HCT116 (cell line): ENCODE measurements at regions not wholly inside any gene's neighbourhood (a gene's known extent, or its start where the extent isn't known, plus 50 kb on each side); places are given as distances from the start of the nearest gene placed in this dataset.

Experiments used
- ATAC-seq: fragments of 200-7000 bp; cut with Tn5 transposase; 2 replicates; pipeline ENCODE4 v1.9.1; 2020; ENCODE audit warnings: mild to moderate bottlenecking, moderate library complexity
- BruUV-seq: library from RNA; stranded (reverse); fragments of 400-500 nt; replicated peaks from 2 replicates; lab custom pipeline; 2021; lab: Mats Ljungman, UMichigan
- CTCF ChIA-PET: fragments of 300-600 bp; sonication (Branson Sonifier 250); formaldehyde crosslinking; loops from one replicate; lab custom pipeline; 2021; ENCODE audit warnings: antibody characterized with exemption; lab: Charles Lee
- POLR2A ChIA-PET: fragments of 300-600, 350-600 bp; sonication (Branson Sonifier 250); formaldehyde crosslinking; loops from one replicate; lab custom pipeline; 2021; ENCODE audit warnings: antibody characterized with exemption; lab: Charles Lee
- RAD21 ChIA-PET, 2 experiments: fragments of 300-600 bp; sonication (Branson Sonifier 250); formaldehyde crosslinking; loops; one replicate each; lab custom pipeline; 2023; ENCODE audit warnings: low total read pairs in 2 of 2; ENCODE audit not compliant: uncharacterized antibody in 2 of 2, unreplicated experiment in 2 of 2, low non-redundant PET in 1 of 2; lab: Charles Lee
- DNase-seq: peaks from one replicate; pipeline ENCODE4 v3.0.0-alpha.2; 2010; ENCODE audit warnings: low read depth, low spot score
- H2AFZ ChIP-seq: fragments of 200-600 bp; shearing (Covaris generic), sonication (generic); 2 replicates; pipeline ENCODE4 v1.6.1; 2017; ENCODE audit warnings: low read depth, mixed run types, mixed read lengths, antibody characterized with exemption, low read length; ENCODE audit not compliant: poor library complexity, severe bottlenecking
- H3K27ac ChIP-seq: 2 replicates; pipeline ENCODE4 v1.5.1; 2012; ENCODE audit warnings: low read depth, low read length
- H3K27me3 ChIP-seq: fragments of 200-600 bp; sonication (generic); 2 replicates; pipeline ENCODE4 v1.6.1; 2016; ENCODE audit warnings: mixed run types, low read length, mixed read lengths; ENCODE audit not compliant: insufficient read depth
- H3K36me3 ChIP-seq, 2 experiments: fragments of 200-500 bp in 1 of 2; fragments of 200-600 bp in 1 of 2; sonication (Bioruptor generic) in 1 of 2; sonication (generic) in 1 of 2; 2 replicates each; pipeline versions ENCODE4 v1.5.1 to v1.6.1; 2014 to 2016; ENCODE audit warnings: low read length in 2 of 2, inconsistent platforms in 1 of 2, mixed read lengths in 1 of 2, mixed run types in 1 of 2; ENCODE audit not compliant: insufficient read depth in 2 of 2, control insufficient read depth in 1 of 2
- H3K4me1 ChIP-seq, 2 experiments: fragments of 200-600 bp in 1 of 2; sonication (generic) in 1 of 2; 2 replicates each; pipeline versions ENCODE4 v1.5.1 to v1.6.1; 2012 to 2017; ENCODE audit warnings: low read length in 2 of 2, inconsistent platforms in 1 of 2, mild to moderate bottlenecking in 1 of 2, mixed read lengths in 1 of 2, mixed run types in 1 of 2, moderate library complexity in 1 of 2; ENCODE audit not compliant: insufficient read depth in 2 of 2, control insufficient read depth in 1 of 2
- H3K4me2 ChIP-seq: fragments of 200-600 bp; sonication (generic); 2 replicates; pipeline ENCODE4 v1.6.1; 2017; ENCODE audit warnings: mixed run types, low read length, mixed read lengths
- H3K4me3 ChIP-seq, 2 experiments: fragments of 200-600 bp in 1 of 2; sonication (generic) in 1 of 2; replicated peaks in 1 of 2; 2 replicates each; pipeline ENCODE4 v1.5.1; 2011 to 2016; ENCODE audit warnings: low read length in 2 of 2, control low read depth in 1 of 2, low read depth in 1 of 2, mild to moderate bottlenecking in 1 of 2, mixed read lengths in 1 of 2, mixed run types in 1 of 2
- H3K79me2 ChIP-seq: fragments of 200-600 bp; sonication (generic); 2 replicates; pipeline ENCODE4 v1.6.1; 2017; ENCODE audit warnings: mild to moderate bottlenecking, mixed run types, low read length, moderate library complexity, mixed read lengths; ENCODE audit not compliant: insufficient read depth
- H3K9ac ChIP-seq: fragments of 200-600 bp; sonication (generic); 2 replicates; pipeline ENCODE4 v1.6.1; 2016; ENCODE audit warnings: low read length, mixed read lengths
- H3K9me2 ChIP-seq: fragments of 200-600 bp; sonication (generic), shearing (Covaris generic); 2 replicates; pipeline ENCODE4 v1.6.1; 2017; ENCODE audit warnings: mixed run types, mild to moderate bottlenecking, moderate library complexity; ENCODE audit not compliant: insufficient read depth
- H3K9me3 ChIP-seq, 2 experiments: fragments of 200-500 bp in 1 of 2; fragments of 200-600 bp in 1 of 2; sonication (Bioruptor generic) in 1 of 2; sonication (generic) in 1 of 2; 2 replicates each; pipeline ENCODE4 v1.6.1; 2014 to 2017; ENCODE audit warnings: low read length in 2 of 2, mixed read lengths in 2 of 2, inconsistent platforms in 1 of 2, low read depth in 1 of 2, mild to moderate bottlenecking in 1 of 2, mixed run types in 1 of 2, moderate library complexity in 1 of 2; ENCODE audit not compliant: control insufficient read depth in 1 of 2, insufficient read depth in 1 of 2
- H4K20me1 ChIP-seq: fragments of 200-600 bp; sonication (generic), shearing (Covaris generic); 2 replicates; pipeline ENCODE4 v1.6.1; 2017; ENCODE audit warnings: mixed run types, mild to moderate bottlenecking, moderate library complexity; ENCODE audit not compliant: insufficient read depth
- CBX3 ChIP-seq: IDR thresholded peaks from 2 replicates; pipeline ENCODE4 v1.6.1; 2012; ENCODE audit warnings: low read depth
- CEBPB ChIP-seq: IDR thresholded peaks from 2 replicates; pipeline ENCODE4 v1.6.1; 2012; ENCODE audit warnings: low read depth
- EGR1 ChIP-seq: IDR thresholded peaks from 2 replicates; pipeline ENCODE4 v1.6.1; 2012; ENCODE audit warnings: low read depth
- ELF1 ChIP-seq: IDR thresholded peaks from 2 replicates; pipeline ENCODE4 v1.6.1; 2012; ENCODE audit warnings: low read depth, borderline replicate concordance
- EZH2 ChIP-seq: fragments of 200-600 bp; sonication (generic); IDR thresholded peaks from 2 replicates; pipeline ENCODE4 v1.6.1; 2017; ENCODE audit warnings: antibody characterized with exemption, mixed run types
- EZH2phosphoT487 ChIP-seq: fragments of 200-600 bp; IDR thresholded peaks from 2 replicates; pipeline ENCODE4 v1.6.1; 2018; ENCODE audit warnings: antibody characterized with exemption, borderline replicate concordance
- FOSL1 ChIP-seq: IDR thresholded peaks from 2 replicates; pipeline ENCODE4 v1.6.1; 2012; ENCODE audit warnings: low read depth
- POLR2A ChIP-seq: IDR thresholded peaks from 2 replicates; pipeline ENCODE4 v1.7.0; 2011; ENCODE audit warnings: borderline replicate concordance; ENCODE audit not compliant: insufficient read depth, insufficient read length; ENCODE audit errors: extremely low read depth
- POLR2AphosphoS5 ChIP-seq: IDR thresholded peaks from 2 replicates; pipeline ENCODE4 v1.6.1; 2011; ENCODE audit warnings: mild to moderate bottlenecking, low read depth, low read length, moderate library complexity
- REST ChIP-seq: IDR thresholded peaks from 2 replicates; pipeline ENCODE4 v1.6.1; 2012; ENCODE audit warnings: low read depth
- SIN3A ChIP-seq: IDR thresholded peaks from 2 replicates; pipeline ENCODE4 v1.6.1; 2012; ENCODE audit warnings: low read depth
- SP1 ChIP-seq: IDR thresholded peaks from 2 replicates; pipeline ENCODE4 v1.6.1; 2012; ENCODE audit warnings: low read depth
- TCF7L2 ChIP-seq: IDR thresholded peaks from 2 replicates; pipeline ENCODE4 v1.7.0; 2011; ENCODE audit warnings: borderline replicate concordance, inconsistent platforms; ENCODE audit not compliant: insufficient read depth, insufficient read length; ENCODE audit errors: extremely low read depth
- ZBTB33 ChIP-seq: IDR thresholded peaks from 2 replicates; pipeline ENCODE4 v1.6.1; 2011; ENCODE audit warnings: mild to moderate bottlenecking, low read length, moderate library complexity; ENCODE audit not compliant: insufficient replicate concordance; ENCODE audit errors: extremely low read depth
- ZNF274 ChIP-seq: fragments of 200-500 bp; sonication (Bioruptor generic); IDR thresholded peaks from 2 replicates; pipeline ENCODE4 v1.6.1; 2014; ENCODE audit warnings: mild to moderate bottlenecking, low read depth, low read length, inconsistent platforms
- intact Hi-C: fragments of 100-400 bp; cut with micrococcal nuclease; formaldehyde crosslinking; loops from 2 replicates; pipeline ENCODE4 v1.10.0; 2022

- Histone ChIP-seq H3K4me3 (no peak overlapping the region), H3K36me3 (no peaks in the 10 kb centered on the region), H3K9me3 (no peaks in the 10 kb centered on the region), H3K27ac (no peak overlapping the region), H3K27me3 (no peaks in the 10 kb centered on the region), H3K9ac (no peak overlapping the region), H3K4me1 (no peaks in the 10 kb centered on the region), H4K20me1 (no peaks in the 10 kb centered on the region), H3K9me2 (no peaks in the 10 kb centered on the region), H3K4me2 (no peak overlapping the region), H3K79me2 (no peaks in the 10 kb centered on the region), H2AFZ (no peak overlapping the region)
- DNase-seq (no peak), ATAC-seq (no peak)
- RAD21 ChIA-PET = no interaction called here
- CTCF ChIA-PET = no interaction called here
- intact Hi-C loops = no loop called here
- POLR2A ChIA-PET = no interaction called here
- TF ChIP-seq SP1 (no peak), POLR2A (no peak), SIN3A (no peak), FOSL1 (no peak)
- BruUV-seq = no TSS peak
These were observed 262.6 kb upstream of the THBS1 start for GRCh38 chr15:39318231-39318630.

GRCh38 chr15:39320355-39320754, 260.5 kb upstream of the THBS1 start:
- ATAC-seq = no peak

More at GRCh38 chr15:39320355-39320754, 260.5 kb upstream of the THBS1 start:
- no peak overlapping the region for H3K9ac ChIP-seq
- H3K4me1 ChIP-seq = no peaks in the 10 kb centered on the region
- ChIA-PET RAD21 (no interaction called here), CTCF (no interaction called here), POLR2A (no interaction called here)
- H3K27me3 ChIP-seq = no peaks in the 10 kb centered on the region
- intact Hi-C loops = no loop called here
- H4K20me1 ChIP-seq = no peaks in the 10 kb centered on the region
- H3K9me2 ChIP-seq = no peaks in the 10 kb centered on the region
- no TSS peak for BruUV-seq
- H3K36me3 ChIP-seq = no peaks in the 10 kb centered on the region
- no peak overlapping the region for H2AFZ ChIP-seq
- H3K4me3 ChIP-seq = no peak overlapping the region
- no peak overlapping the region for H3K4me2 ChIP-seq
- H3K27ac ChIP-seq = no peak overlapping the region
- TF ChIP-seq CBX3 = no peak
- no peak for TF ChIP-seq EZH2phosphoT487
- no peak for TF ChIP-seq ZNF274
- no peak for TF ChIP-seq TCF7L2
- TF ChIP-seq CEBPB = no peak
- no peak for TF ChIP-seq FOSL1
- no peak for TF ChIP-seq EZH2
- no peak for TF ChIP-seq REST
- no peak for TF ChIP-seq EGR1
- TF ChIP-seq ZBTB33 = no peak
- TF ChIP-seq POLR2AphosphoS5 = no peak
- no peak for TF ChIP-seq ELF1
- TF ChIP-seq POLR2A = no peak
- H3K9me3 ChIP-seq = no peaks in the 10 kb centered on the region
- no peaks in the 10 kb centered on the region for H3K79me2 ChIP-seq
- no peak for DNase-seq
